ENCODE measurements at regions not wholly inside any gene's neighbourhood (a gene's known extent, or its start where the extent isn't known, plus 50 kb on each side); places are given as distances from the start of the nearest gene placed in this dataset.
"Not testable (repeated sequence)": the region's sequence is repeated elsewhere in the genome, so short reads cannot be mapped to it uniquely, and the experiment has no call there.

GRCh38 chr7:68073701-68074100, 1077.1 kb downstream of the TYW1 start:
- 20% methylated on average over 1 of the region's 5 CpGs for WGBS (ENCODE audit: insufficient coverage)
- Histone ChIP-seq H3K36me3 (ENCODE audit: control insufficient read depth, insufficient read depth, low read length) (no peaks in the 10 kb centered on the region), H3K27ac (ENCODE audit: low read depth, low read length) (no peak overlapping the region), H3K9me3 (ENCODE audit: control insufficient read depth, insufficient read depth, low read length) (no peaks in the 10 kb centered on the region), H3K27me3 (ENCODE audit: control insufficient read depth, insufficient read depth, low read length) (no peaks in the 10 kb centered on the region), H3K4me3 (ENCODE audit: low read depth, low read length) (no peak overlapping the region), H3K4me1 (ENCODE audit: control insufficient read depth, insufficient read depth, low read length) (no peaks in the 10 kb centered on the region)
- no peak for DNase-seq (ENCODE audit: low read depth in 4 of 6, low spot score in 6 of 6)

GRCh38 chr7:68074242-68074641, 1077.6 kb downstream of the TYW1 start:
- no peak overlapping the region for H3K27ac ChIP-seq (ENCODE audit: low read depth, low read length)
- no peak overlapping the region for H3K4me3 ChIP-seq (ENCODE audit: low read depth, low read length)
- H3K9me3 ChIP-seq (ENCODE audit: control insufficient read depth, insufficient read depth, low read length) = no peaks in the 10 kb centered on the region
- no peaks in the 10 kb centered on the region for H3K36me3 ChIP-seq (ENCODE audit: control insufficient read depth, insufficient read depth, low read length)
- no peaks in the 10 kb centered on the region for H3K4me1 ChIP-seq (ENCODE audit: control insufficient read depth, insufficient read depth, low read length)
- no peaks in the 10 kb centered on the region for H3K27me3 ChIP-seq (ENCODE audit: control insufficient read depth, insufficient read depth, low read length)
- no peak for DNase-seq (ENCODE audit: low read depth in 4 of 6, low spot score in 6 of 6)
- WGBS (ENCODE audit: insufficient coverage) = 100% methylated on average over 2 of the region's 3 CpGs

DNA sequence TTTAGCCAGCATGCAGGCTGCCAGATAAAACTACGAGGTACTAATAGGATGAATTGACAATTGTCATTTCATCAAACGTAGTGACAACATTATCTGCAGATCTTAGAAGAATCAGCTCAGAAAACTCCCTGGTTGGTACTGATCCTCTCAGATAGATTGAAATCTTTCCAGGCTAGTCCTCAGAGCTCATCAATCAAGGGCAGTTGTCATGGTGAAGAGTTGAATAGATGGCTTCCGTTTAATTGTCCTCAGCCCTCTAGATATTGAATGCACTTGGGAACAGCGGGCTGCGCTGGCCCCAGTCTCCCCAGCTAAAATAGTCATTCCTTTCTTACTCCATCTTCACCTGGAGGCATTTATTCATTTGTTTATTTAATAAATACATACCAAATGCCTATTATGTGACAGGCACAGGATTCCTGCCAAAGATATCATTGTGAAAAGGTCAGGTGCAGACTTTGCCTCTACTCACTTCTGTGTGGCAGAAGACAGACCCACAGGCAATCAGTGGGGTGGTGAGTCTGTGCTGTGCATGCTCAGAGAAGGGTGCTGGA, 1081.6 kb downstream of the TYW1 start:
- Histone ChIP-seq H3K9me3 (ENCODE audit: control insufficient read depth, insufficient read depth, low read length) (peaks cover 5% of the 10 kb centered on the region), H3K4me1 (ENCODE audit: control insufficient read depth, insufficient read depth, low read length) (no peaks in the 10 kb centered on the region), H3K36me3 (ENCODE audit: control insufficient read depth, insufficient read depth, low read length) (no peaks in the 10 kb centered on the region), H3K27me3 (ENCODE audit: control insufficient read depth, insufficient read depth, low read length) (no peaks in the 10 kb centered on the region), H3K4me3 (ENCODE audit: low read depth, low read length) (no peak overlapping the region), H3K27ac (ENCODE audit: low read depth, low read length) (no peak overlapping the region)
- WGBS (ENCODE audit: insufficient coverage) = no CpG with 5 or more reads among the region's 5 CpGs
- DNase-seq (ENCODE audit: low read depth in 4 of 6, low spot score in 6 of 6) = peak in 1 of 6 donors; percentile 55

DNA sequence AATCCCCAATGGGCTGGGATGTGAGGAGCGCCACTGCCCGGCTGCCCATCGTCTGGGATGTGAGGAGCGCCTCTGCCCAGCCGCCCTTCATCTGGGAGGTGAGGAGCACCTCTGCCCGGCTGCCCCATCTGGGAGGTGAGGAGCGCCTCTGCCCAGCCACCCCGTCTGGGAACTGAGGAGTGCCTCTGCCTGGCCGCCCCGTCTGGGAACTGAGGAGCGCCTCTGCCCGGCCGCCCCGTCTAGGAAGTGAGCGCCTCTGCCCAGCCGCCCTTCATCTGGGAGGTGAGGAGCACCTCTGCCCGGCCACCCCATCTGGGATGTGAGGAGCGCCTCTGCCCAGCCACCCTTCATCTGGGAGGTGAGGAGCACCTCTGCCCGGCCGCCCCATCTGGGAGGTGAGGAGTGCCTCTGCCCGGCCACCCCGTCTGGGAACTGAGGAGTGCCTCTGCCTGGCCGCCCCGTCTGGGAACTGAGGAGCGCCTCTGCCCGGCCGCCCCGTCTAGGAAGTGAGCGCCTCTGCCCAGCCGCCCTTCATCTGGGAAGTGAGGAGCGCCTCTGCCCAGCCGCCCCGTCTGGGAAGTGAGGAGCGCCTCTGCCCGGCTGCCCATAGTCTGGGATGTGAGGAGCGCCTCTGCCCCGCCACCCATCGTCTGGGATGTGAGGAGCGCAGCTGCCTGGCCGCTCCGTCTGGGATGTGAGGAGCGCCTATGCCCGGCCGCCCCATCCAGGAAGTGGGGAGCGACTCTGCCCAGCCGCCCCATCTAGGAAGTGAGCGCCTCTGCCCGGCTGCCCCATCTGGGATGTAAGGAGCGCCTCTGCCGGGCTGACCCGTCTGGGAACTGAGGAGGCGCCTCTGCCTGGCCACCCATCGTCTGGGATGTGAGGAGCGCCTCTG, 1085.7 kb downstream of the TYW1 start:
- H3K4me1 ChIP-seq (ENCODE audit: control insufficient read depth, insufficient read depth, low read length); H3K9me3 ChIP-seq (ENCODE audit: control insufficient read depth, insufficient read depth, low read length); H3K4me3 ChIP-seq (ENCODE audit: low read depth, low read length); H3K27me3 ChIP-seq (ENCODE audit: control insufficient read depth, insufficient read depth, low read length); H3K36me3 ChIP-seq (ENCODE audit: control insufficient read depth, insufficient read depth, low read length); DNase-seq (ENCODE audit: low read depth in 4 of 6, low spot score in 6 of 6); H3K27ac ChIP-seq (ENCODE audit: low read depth, low read length): not testable (repeated sequence)
- WGBS (ENCODE audit: insufficient coverage) = 97% methylated on average over 39 of the region's 54 CpGs

DNA sequence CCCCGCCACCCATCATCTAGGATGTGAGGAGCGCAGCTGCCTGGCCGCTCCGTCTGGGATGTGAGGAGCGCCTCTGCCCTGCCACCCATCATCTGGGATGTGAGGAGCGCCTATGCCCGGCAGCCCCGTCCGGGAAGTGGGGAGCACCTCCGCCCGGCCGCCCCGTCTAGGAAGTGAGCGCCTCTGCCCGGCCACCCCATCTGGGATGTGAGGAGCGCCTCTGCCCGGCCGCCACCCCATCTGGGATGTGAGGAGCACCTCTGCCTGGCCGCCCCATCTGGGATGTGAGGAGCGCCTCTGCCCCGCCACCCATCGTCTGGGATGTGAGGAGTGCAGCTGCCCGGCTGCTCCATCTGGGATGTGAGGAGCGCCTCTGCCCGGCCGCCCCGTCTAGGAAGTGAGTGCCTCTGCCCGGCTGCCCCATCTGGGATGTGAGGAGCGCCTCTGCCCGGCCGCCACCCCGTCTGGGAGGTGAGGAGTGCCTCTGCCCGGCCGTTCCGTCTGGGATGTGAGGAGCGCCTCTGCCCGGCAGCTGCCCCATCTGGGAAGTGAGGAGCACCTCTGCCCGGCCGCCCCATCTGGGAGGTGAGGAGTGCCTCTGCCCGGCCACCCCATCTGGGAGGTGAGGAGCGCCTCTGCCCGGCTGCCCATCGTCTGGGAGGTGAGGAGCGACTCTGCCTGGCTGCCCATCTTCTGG, 1086.5 kb downstream of the TYW1 start:
- not testable (repeated sequence) for DNase-seq (ENCODE audit: low read depth in 4 of 6, low spot score in 6 of 6)
- 99% methylated on average over 44 of the region's 44 CpGs for WGBS (ENCODE audit: insufficient coverage)

GRCh38 chr7:68087401-68087800, 1090.8 kb downstream of the TYW1 start:
- DNase-seq (ENCODE audit: low read depth in 4 of 6, low spot score in 6 of 6) = peak in 1 of 6 donors; percentile 76
- Histone ChIP-seq H3K9me3 (ENCODE audit: control insufficient read depth, insufficient read depth, low read length) (peaks cover 5% of the 10 kb centered on the region), H3K36me3 (ENCODE audit: control insufficient read depth, insufficient read depth, low read length) (no peaks in the 10 kb centered on the region), H3K4me3 (ENCODE audit: low read depth, low read length) (no peak overlapping the region), H3K27me3 (ENCODE audit: control insufficient read depth, insufficient read depth, low read length) (no peaks in the 10 kb centered on the region), H3K27ac (ENCODE audit: low read depth, low read length) (no peak overlapping the region), H3K4me1 (ENCODE audit: control insufficient read depth, insufficient read depth, low read length) (no peaks in the 10 kb centered on the region)
- 86% methylated on average over 2 of the region's 5 CpGs for WGBS (ENCODE audit: insufficient coverage)

More for the DNA sequence above, 1086.5 kb downstream of the TYW1 start:
- not testable (repeated sequence) for H3K4me3 ChIP-seq (ENCODE audit: low read depth, low read length); H3K27me3 ChIP-seq (ENCODE audit: control insufficient read depth, insufficient read depth, low read length); H3K4me1 ChIP-seq (ENCODE audit: control insufficient read depth, insufficient read depth, low read length); H3K36me3 ChIP-seq (ENCODE audit: control insufficient read depth, insufficient read depth, low read length); H3K9me3 ChIP-seq (ENCODE audit: control insufficient read depth, insufficient read depth, low read length); H3K27ac ChIP-seq (ENCODE audit: low read depth, low read length)

DNA sequence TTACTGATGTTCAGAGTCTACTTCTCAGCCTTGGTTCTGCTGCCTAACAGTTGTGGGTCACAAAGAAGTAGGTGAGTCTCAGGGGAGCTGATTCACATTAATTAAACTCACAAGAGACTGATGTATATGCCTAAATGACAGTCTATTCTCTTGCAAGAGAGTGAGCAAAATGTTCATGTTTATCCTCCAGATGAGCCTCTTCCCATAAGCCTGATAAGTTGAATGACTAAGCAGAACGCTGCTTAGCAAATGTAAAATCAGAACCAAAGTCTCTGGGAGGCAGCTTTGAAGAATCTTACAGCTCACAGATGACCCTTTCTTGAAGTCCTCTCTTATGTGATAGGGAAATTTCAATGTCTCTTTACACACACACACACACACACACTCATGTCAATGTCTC, 1092.2 kb downstream of the TYW1 start:
- WGBS (ENCODE audit: insufficient coverage) = 83% methylated on average over 1 of the region's 1 CpG
- H3K9me3 ChIP-seq (ENCODE audit: control insufficient read depth, insufficient read depth, low read length) = no peaks in the 10 kb centered on the region
- no peak overlapping the region for H3K27ac ChIP-seq (ENCODE audit: low read depth, low read length)
- no peaks in the 10 kb centered on the region for H3K4me1 ChIP-seq (ENCODE audit: control insufficient read depth, insufficient read depth, low read length)
- H3K36me3 ChIP-seq (ENCODE audit: control insufficient read depth, insufficient read depth, low read length) = no peaks in the 10 kb centered on the region
- H3K27me3 ChIP-seq (ENCODE audit: control insufficient read depth, insufficient read depth, low read length) = no peaks in the 10 kb centered on the region
- DNase-seq (ENCODE audit: low read depth in 4 of 6, low spot score in 6 of 6) = no peak
- H3K4me3 ChIP-seq (ENCODE audit: low read depth, low read length) = no peak overlapping the region

GRCh38 chr7:68090256-68090655, 1093.6 kb downstream of the TYW1 start:
- H3K4me3 ChIP-seq (ENCODE audit: low read depth, low read length); H3K27me3 ChIP-seq (ENCODE audit: control insufficient read depth, insufficient read depth, low read length); DNase-seq (ENCODE audit: low read depth in 4 of 6, low spot score in 6 of 6); H3K4me1 ChIP-seq (ENCODE audit: control insufficient read depth, insufficient read depth, low read length); H3K27ac ChIP-seq (ENCODE audit: low read depth, low read length); H3K36me3 ChIP-seq (ENCODE audit: control insufficient read depth, insufficient read depth, low read length); H3K9me3 ChIP-seq (ENCODE audit: control insufficient read depth, insufficient read depth, low read length): not testable (repeated sequence)
- WGBS (ENCODE audit: insufficient coverage) = 95% methylated on average over 13 of the region's 19 CpGs

GRCh38 chr7:68103319-68103718, 1106.7 kb downstream of the TYW1 start:
- 91% methylated on average over 1 of the region's 1 CpG for WGBS (ENCODE audit: insufficient coverage)
- DNase-seq (ENCODE audit: low read depth in 4 of 6, low spot score in 6 of 6) = no peak
- Histone ChIP-seq H3K4me3 (ENCODE audit: low read depth, low read length) (no peak overlapping the region), H3K4me1 (ENCODE audit: control insufficient read depth, insufficient read depth, low read length) (peaks cover 4% of the 10 kb centered on the region), H3K9me3 (ENCODE audit: control insufficient read depth, insufficient read depth, low read length) (no peaks in the 10 kb centered on the region), H3K27ac (ENCODE audit: low read depth, low read length) (no peak overlapping the region), H3K27me3 (ENCODE audit: control insufficient read depth, insufficient read depth, low read length) (no peaks in the 10 kb centered on the region), H3K36me3 (ENCODE audit: control insufficient read depth, insufficient read depth, low read length) (no peaks in the 10 kb centered on the region)

Data from spinal cord (tissue), 9 donors.